HG03175 (cell line): ENCODE measurements at regions not wholly inside any gene's neighbourhood (a gene's known extent, or its start where the extent isn't known, plus 50 kb on each side); places are given as distances from the start of the nearest gene placed in this dataset.

Source experiments
- ATAC-seq: cut with Tn5 transposase; IDR thresholded peaks from one replicate; pipeline ENCODE4 v1.9.1; 2021; ENCODE audit warnings: mild to moderate bottlenecking, moderate library complexity; ENCODE audit not compliant: unreplicated experiment

DNA sequence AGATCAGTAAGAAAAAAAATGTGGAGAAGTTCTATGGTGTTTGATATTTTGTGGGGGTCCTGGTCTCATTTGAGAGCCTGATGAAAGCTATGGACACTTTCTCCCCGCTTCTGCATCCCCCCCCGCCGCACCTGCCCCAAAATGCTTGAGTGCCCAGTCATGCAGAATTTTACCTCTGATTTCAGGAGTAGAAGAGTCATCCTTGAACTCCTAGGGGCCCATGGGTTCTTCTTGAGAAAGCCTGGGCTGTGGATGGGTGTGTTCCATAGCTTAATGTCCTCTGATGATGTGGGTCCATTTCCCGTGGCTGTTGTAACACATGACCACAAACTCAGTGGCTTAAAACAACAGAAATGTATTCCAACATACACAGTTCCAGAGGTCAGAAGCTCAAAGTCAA, 248.8 kb upstream of the PWP1 start:
- no peak for ATAC-seq

DNA sequence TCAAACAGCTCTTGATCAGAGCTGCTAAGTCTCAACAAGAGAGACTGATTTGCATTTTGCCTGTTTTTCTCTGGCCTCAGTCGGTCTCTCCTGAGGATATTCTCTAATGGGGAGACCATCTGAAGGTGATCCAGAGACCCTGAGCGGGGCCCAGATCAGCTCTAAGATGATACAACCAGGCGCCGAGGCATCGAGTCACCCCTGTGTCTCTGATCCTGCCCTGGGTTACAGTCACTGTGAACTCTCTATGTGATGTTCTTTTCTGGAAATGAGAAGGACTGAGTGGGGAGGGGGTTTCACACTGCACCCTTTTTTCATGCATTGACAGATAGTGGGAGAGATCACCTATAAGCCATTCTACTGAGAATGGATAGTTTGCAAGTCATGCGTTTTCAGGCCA, 247.6 kb upstream of the PWP1 start:
- ATAC-seq: no peak

DNA sequence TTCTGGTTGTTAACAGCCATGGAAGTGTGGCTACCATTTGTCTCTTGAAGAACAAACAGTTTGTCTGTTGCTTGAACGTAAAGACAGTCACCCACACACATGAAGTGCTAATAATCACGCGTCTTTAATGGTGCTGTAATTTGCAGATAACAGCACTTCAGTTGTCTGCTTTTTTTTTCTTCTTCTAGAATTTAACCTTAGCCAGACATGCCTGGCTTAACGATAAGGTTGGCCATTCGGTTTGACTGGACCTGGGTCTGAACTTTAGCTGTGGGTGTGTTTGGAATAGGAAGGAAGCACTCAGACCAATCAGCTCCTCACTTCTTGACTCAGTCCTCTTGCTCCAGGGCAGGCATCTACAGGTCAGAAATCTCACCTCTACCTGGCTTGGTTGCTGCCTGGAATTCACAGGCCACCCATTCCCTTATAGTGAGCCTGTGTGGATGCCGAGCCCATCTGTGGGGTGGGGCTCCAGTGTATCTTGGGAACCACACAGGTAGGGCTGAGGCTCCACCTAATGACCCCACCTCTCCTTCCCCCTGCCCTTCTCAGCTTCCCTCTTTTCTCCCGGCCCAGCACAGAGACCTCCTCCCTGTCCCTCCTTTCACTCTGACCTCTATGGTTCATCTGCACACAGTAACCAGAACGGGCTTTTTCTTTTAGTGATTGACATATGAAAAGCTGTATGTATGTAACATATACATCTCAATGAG, 246.4 kb upstream of the PWP1 start:
- no peak for ATAC-seq

DNA sequence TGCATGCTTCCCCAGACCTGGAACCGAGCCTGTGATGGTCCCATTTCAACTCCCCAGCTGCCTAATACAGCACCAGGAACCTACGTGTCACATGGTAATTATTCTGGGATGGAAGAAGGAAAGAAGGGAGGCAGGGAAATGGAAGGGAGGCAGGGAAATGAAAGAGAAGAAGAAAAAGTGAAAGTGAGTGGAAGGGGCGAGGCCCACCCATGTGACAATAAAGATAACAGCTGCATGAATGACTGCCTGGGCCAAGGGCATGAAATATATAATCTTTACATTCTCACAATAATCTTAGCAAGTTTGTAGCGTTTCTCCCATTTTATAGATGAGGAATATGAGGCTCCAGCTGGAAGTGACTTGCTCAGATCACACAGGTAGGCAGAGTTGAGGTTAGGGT, 245.0 kb upstream of the PWP1 start:
- ATAC-seq: no peak

- no peak for ATAC-seq
These were observed 243.8 kb upstream of the PWP1 start for GRCh38 chr12:107441665-107442300.

- no peak for ATAC-seq
These were observed 243.1 kb upstream of the PWP1 start for GRCh38 chr12:107442326-107442987.

- ATAC-seq: no peak
These were observed 242.1 kb upstream of the PWP1 start for GRCh38 chr12:107443320-107444090.

- ATAC-seq: no peak
These were observed 240.8 kb upstream of the PWP1 start for GRCh38 chr12:107444771-107445170.

GRCh38 chr12:107446476-107446875, 239.1 kb upstream of the PWP1 start:
- ATAC-seq: no peak

GRCh38 chr12:107447336-107447735, 238.3 kb upstream of the PWP1 start:
- no peak for ATAC-seq

DNA sequence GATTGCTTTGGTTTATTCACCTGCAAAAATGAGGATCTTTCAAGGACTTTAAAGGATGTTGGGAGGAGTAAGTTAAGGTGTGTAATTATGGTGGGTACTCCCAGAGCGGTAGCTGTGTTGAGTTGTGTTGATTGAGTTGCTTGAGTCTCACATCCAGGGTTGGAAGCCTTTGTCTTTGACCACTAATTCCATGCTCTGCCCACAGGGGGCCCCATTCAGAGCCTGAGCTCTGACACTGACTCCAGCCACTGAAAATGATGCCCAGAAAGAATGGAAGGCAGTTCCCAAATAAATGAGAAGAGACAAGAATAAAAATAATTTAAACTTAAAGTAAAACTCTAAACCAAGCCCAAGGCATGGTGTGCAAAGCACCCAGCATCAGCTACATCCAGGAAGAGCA, 237.4 kb upstream of the PWP1 start:
- no peak for ATAC-seq

DNA sequence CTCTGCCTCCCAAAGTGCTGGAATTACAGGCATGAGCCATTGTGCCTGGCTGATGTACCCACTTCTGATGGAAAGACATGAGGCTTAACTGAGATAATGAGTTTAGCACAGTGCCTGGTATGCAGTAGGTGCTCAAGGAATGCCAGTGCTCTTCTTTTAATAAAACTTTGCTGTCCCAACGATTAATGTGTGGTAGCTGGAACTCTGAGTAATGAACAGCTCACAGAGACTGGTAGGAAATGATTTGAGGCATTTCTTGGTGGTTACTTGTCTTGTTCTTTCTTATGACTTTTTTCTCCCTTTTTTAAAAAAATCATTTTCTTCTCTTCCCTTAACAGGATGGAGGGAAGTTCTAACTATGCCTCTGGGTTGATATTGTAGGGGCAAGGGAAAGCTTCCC, 235.7 kb upstream of the PWP1 start:
- ATAC-seq: no peak

DNA sequence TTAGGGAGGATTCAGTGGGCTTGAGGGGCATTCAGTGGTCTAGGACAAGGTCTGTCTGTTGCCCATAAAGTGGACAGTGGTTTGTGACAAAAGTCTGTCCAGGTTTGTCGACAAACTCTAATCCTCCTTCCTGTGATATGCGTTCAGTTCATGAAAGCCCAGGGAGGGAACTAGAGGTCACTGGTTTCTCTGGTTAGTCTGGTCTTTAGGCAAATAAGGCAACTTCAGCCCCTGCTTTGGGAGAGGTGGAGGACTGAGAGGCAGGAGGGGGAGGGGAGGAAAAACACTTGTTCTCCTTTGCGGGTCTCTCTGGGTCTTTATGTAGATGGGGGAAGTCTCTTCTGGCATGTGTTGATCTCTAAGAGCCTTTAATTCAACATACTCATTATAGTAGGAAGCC, 235.1 kb upstream of the PWP1 start:
- no peak for ATAC-seq

- ATAC-seq: no peak
These were observed 234.4 kb upstream of the PWP1 start for GRCh38 chr12:107451246-107451645.

DNA sequence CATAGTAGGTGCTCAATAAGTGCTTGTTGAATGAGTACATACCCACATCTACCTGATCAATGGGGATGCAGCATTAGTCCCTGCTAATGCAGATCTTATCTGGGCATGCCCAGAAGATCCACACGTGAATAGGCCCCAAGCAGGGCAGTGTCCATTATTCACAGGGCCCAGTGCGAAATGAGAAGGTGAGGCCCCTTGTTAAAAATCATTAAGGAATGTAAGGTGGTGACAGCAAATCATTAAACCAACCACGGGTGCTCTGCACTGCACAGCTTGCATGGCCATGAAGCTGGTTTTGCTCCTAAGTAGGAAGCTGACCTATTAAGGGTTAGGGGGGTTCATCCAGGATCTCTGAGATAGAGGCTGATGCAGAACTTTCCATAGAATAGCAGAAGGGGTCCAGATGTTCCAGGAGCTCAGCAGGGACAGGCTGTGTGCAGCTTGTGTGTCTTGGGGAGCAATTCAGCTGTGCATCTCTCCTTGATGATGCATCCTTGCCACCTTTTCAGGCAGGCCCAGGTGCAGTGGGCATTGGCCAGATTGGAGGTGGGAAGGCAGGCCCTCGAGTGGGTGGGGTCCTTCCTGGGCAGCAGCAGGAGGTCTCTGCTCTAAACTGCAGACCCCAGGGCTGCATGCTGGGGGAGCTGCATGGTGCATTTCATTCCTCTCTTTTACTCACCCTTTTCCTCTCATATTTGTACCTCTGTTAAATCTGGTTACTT, 231.3 kb upstream of the PWP1 start:
- no peak for ATAC-seq

GRCh38 chr12:107457362-107457935, 228.2 kb upstream of the PWP1 start:
- no peak for ATAC-seq

DNA sequence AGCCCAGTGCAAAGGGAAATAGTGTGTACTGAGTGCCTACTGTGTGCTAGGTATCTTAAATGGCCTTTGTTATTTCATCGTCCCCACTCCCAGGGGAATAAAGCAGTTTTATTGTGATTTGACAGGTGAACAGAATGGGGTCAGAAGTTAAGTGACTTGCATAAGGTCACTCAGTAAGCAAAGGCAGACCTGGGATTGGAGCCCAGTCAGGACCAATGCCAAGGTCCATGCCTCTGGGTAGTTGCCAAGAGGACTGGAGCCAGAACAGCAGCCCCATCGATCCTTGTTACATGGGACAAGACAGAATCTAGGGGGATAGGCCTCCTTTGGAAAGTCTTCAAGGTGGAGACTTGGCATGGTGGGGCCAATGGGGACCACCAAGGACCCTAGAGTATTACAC, 227.4 kb upstream of the PWP1 start:
- ATAC-seq: no peak

DNA sequence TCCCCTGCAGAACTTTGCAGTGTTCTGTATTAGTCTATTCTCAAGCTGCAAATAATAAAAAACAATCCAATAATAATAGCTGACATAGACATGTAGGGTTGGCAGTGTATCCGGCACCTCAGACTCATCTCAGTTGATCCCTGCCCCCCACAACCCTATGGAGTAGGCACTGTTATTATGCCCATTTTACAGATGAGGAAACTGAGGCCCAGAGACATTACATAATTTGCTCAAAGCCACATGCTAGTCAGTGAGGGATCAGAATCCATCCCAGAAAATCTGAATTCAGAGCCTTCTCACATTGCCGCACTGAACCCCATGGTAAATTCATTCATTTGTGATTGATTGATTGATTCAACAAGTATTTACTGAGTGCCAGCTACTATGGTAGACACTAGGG, 226.6 kb upstream of the PWP1 start:
- no peak for ATAC-seq

DNA sequence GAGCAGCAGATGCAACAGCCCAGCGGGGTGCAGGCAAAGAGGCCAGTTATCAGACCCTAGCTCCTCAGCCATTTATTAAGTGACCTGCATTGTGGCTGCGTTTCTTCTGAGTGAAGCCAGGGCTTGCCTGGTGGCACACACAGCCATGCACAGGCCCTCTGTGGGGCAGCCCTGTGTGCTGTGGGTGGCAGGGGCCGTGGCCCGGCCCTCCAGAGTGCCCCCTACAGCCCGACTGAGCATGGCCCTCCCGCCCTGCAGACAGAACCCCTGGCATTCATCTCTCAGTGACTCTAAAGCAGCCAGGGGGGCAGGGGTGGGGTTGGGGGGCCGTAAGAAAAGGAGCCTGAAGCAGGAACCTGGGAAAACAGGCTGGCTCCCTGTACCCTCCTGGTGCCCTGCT, 226.0 kb upstream of the PWP1 start:
- no peak for ATAC-seq

DNA sequence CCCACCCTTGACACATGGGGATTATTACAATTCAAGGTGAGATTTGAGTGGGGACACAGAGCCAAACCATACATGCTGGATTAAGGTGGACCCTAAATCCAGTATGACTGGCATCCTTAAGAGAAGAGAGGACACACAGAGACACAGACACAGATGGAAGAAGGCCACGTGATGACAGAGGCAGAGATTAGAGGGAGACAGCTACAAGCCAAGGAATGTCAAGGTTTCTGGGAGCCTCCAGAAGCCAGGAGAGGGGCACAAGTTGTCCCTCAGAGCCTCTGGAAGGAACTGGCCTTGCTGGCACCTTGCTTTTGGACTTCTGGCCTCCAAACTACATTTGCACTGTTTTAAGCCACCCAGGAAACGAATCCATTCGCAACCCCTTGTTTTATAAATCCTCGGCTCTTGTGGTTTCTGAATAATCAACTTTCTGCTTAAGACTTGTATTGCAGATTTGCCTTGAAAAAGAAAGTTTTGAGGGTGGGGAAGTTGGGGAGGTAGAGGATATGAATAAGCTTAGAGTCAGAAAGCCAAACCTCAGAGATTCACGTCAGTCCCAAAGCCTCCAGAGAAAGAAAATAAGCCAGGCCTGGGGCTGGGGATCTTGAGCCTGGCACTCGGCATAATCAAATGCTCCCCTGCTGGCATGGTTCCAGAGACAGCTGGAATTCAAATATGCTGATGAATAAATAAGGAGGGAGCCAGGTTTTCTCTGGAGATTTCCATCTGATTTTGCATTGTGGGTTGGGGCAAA, 224.2 kb upstream of the PWP1 start:
- no peak for ATAC-seq
